ENCODE measurements at regions not wholly inside any gene's neighbourhood (a gene's known extent, or its start where the extent isn't known, plus 50 kb on each side); places are given as distances from the start of the nearest gene placed in this dataset.
"Not testable (repeated sequence)": the region's sequence is repeated elsewhere in the genome, so short reads cannot be mapped to it uniquely, and the experiment has no call there.

DNA sequence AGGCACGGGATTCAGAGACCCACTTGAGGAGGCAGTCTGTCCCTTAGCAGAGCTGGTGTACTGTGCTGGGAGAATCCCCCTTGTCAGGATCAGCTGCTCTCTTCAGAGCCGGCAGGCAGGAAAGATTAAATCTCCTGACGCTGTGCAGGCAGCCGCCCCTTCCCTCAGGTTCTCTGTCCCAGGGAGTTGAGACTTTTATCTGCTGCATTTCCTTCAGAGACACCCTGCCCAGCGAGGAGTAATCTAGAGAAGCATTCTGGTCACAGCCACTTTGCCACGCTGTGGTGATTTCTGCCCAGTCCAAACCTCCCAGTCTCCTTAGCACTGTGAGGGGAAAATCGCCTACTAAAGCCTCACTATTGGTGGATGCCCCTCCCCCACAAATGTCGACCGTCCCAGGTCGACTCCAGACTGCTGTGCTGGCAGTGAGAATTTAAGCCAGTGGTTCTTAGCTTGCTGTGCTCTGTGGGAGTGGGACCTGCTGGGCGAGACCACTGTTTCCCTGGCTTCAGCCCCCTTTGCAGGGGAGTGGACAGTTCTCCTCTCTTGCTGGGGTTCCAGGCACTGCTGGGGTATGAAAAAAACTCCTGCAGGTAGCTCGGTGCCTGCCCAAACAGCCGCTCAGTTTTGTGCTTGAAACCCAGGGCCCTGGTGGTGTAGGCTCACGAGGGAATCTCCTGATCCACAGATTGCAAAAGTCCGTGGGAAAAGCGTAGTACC is 265.4 kb downstream of the ZWINT start:
- TF ChIP-seq, protein P1, sequence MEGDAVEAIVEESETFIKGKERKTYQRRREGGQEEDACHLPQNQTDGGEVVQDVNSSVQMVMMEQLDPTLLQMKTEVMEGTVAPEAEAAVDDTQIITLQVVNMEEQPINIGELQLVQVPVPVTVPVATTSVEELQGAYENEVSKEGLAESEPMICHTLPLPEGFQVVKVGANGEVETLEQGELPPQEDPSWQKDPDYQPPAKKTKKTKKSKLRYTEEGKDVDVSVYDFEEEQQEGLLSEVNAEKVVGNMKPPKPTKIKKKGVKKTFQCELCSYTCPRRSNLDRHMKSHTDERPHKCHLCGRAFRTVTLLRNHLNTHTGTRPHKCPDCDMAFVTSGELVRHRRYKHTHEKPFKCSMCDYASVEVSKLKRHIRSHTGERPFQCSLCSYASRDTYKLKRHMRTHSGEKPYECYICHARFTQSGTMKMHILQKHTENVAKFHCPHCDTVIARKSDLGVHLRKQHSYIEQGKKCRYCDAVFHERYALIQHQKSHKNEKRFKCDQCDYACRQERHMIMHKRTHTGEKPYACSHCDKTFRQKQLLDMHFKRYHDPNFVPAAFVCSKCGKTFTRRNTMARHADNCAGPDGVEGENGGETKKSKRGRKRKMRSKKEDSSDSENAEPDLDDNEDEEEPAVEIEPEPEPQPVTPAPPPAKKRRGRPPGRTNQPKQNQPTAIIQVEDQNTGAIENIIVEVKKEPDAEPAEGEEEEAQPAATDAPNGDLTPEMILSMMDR (IDR thresholded peaks at IDR 0.05; ENCODE audit: low read depth, low read length, poor library complexity, severe bottlenecking): no peak
- TF ChIP-seq EZH2phosphoT487 (IDR thresholded peaks at IDR 0.05; ENCODE audit: borderline replicate concordance, low read length): no peak
- Histone ChIP-seq H3K4me1 (ENCODE audit: control insufficient read depth, low read length) (no peaks in the 10 kb centered on the region), H3K79me2 (ENCODE audit: control insufficient read depth, low read length) (no peaks in the 10 kb centered on the region), H3K36me3 (ENCODE audit: control insufficient read depth, low read length) (no peaks in the 10 kb centered on the region), H3K4me3 (ENCODE audit: low read length) (no peak overlapping the region), H3K27me3 (ENCODE audit: control insufficient read depth, low read length) (no peaks in the 10 kb centered on the region), H3K9me3 (ENCODE audit: control insufficient read depth, insufficient read depth, low read length) (peaks cover 3% of the 10 kb centered on the region; the same call in 1 of the 2 replicates), H3K9me2 (replicated peaks; ENCODE audit: control insufficient read depth, low read length) (no peaks in the 10 kb centered on the region), H3F3A (ENCODE audit: control insufficient read depth, insufficient read depth) (no peaks in the 10 kb centered on the region), H3K27ac (ENCODE audit: low read depth, low read length) (no peak overlapping the region), H3K4me2 (ENCODE audit: low read length) (no peak overlapping the region), H4K20me1 (ENCODE audit: control insufficient read depth, insufficient read depth, low read depth, low read length) (no peaks in the 10 kb centered on the region)

DNA sequence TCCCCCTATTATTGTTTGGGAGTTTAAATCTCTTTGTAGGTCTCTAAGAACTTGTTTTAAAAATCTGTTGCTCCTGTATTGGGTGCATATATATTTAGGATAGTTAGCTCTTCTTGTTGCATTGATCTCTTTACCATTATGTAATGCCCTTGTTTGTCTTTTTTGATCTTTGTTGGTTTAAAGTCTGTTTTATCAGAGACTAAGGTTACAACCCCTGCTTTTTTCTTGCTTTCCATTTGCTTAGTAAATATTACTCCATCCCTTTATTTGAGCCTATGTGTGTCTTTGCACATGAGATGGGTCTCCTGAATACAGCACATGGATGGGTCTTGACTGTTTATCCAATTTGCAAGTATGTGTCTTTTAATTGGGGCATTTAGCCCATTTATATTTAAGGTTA is 267.4 kb downstream of the ZWINT start:
- H3K4me2 ChIP-seq (ENCODE audit: low read length); H3K9me2 ChIP-seq (replicated peaks; ENCODE audit: control insufficient read depth, low read length); H3K4me3 ChIP-seq (ENCODE audit: low read length); H3F3A ChIP-seq (ENCODE audit: control insufficient read depth, insufficient read depth); H3K27me3 ChIP-seq (ENCODE audit: control insufficient read depth, low read length); H3K79me2 ChIP-seq (ENCODE audit: control insufficient read depth, low read length); H3K9me3 ChIP-seq (ENCODE audit: control insufficient read depth, insufficient read depth, low read length); H3K4me1 ChIP-seq (ENCODE audit: control insufficient read depth, low read length); H4K20me1 ChIP-seq (ENCODE audit: control insufficient read depth, insufficient read depth, low read depth, low read length); H3K27ac ChIP-seq (ENCODE audit: low read depth, low read length); H3K36me3 ChIP-seq (ENCODE audit: control insufficient read depth, low read length): not testable (repeated sequence)

DNA sequence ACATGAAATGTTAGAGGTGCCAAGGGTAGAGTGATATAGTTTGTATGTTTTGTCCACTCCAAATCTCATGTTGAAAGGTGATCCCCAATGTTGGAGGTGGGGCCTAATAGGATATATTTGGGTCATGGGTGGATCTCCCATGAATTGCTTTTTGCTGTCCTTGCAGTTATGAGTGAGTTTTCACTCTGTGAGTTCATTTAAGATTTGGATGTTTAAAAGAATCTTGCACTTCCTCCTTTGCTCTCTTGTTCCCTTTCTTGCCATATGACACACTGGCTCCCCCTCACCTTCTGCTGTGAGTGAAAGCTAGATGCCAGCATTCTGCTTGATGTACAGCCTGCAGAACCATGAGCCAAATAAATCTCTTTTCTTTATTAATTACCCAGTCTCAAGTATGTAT is 269.2 kb downstream of the ZWINT start:
- TF ChIP-seq, protein P1 (IDR thresholded peaks at IDR 0.05; ENCODE audit: low read depth, low read length, poor library complexity, severe bottlenecking): no peak
- no peak for TF ChIP-seq EZH2phosphoT487 (IDR thresholded peaks at IDR 0.05; ENCODE audit: borderline replicate concordance, low read length)
- Histone ChIP-seq H3K4me1 (ENCODE audit: control insufficient read depth, low read length) (no peaks in the 10 kb centered on the region), H4K20me1 (ENCODE audit: control insufficient read depth, insufficient read depth, low read depth, low read length) (no peaks in the 10 kb centered on the region), H3F3A (ENCODE audit: control insufficient read depth, insufficient read depth) (no peaks in the 10 kb centered on the region), H3K9me3 (ENCODE audit: control insufficient read depth, insufficient read depth, low read length) (peaks cover 3% of the 10 kb centered on the region; the same call in 1 of the 2 replicates), H3K79me2 (ENCODE audit: control insufficient read depth, low read length) (no peaks in the 10 kb centered on the region), H3K4me3 (ENCODE audit: low read length) (no peak overlapping the region), H3K36me3 (ENCODE audit: control insufficient read depth, low read length) (no peaks in the 10 kb centered on the region), H3K27ac (ENCODE audit: low read depth, low read length) (no peak overlapping the region), H3K27me3 (ENCODE audit: control insufficient read depth, low read length) (no peaks in the 10 kb centered on the region), H3K4me2 (ENCODE audit: low read length) (no peak overlapping the region), H3K9me2 (replicated peaks; ENCODE audit: control insufficient read depth, low read length) (no peaks in the 10 kb centered on the region)

DNA sequence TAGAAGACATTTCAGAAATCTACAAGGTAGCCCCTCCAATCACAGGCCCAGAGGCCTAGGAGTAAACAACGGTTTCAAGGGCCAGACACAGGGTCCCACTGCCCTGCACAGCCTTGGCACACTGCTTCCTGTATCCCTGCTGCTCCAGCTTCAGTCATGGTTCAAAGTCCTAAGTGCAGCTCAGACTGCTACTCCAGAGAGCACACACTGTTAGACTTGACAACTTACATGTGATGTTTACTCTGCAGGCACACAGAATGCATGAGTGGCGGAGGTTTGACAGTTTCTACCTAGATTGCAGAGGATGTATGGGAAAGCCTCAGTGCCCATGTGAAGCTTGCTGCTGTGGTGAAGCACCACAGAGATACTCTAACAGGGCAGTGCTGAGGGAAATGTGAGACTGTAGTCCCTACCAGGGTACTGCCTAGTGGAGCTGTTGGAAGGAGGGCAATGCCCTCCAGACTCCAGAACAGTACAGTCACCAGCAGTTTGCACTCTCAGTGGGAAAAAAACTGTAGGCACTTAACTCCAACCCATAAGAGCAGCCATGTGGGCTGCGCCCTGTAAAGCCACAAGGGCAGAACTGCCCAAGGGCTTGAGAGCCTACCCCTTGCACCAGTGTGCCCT is 270.0 kb downstream of the ZWINT start:
- TF ChIP-seq EZH2phosphoT487 (IDR thresholded peaks at IDR 0.05; ENCODE audit: borderline replicate concordance, low read length): no peak
- TF ChIP-seq, protein P1 (IDR thresholded peaks at IDR 0.05; ENCODE audit: low read depth, low read length, poor library complexity, severe bottlenecking): no peak
- Histone ChIP-seq H3K27me3 (ENCODE audit: control insufficient read depth, low read length) (no peaks in the 10 kb centered on the region), H3K9me3 (ENCODE audit: control insufficient read depth, insufficient read depth, low read length) (peaks cover 3% of the 10 kb centered on the region; the same call in 1 of the 2 replicates), H3K79me2 (ENCODE audit: control insufficient read depth, low read length) (no peaks in the 10 kb centered on the region), H3K36me3 (ENCODE audit: control insufficient read depth, low read length) (no peaks in the 10 kb centered on the region), H3K9me2 (replicated peaks; ENCODE audit: control insufficient read depth, low read length) (no peaks in the 10 kb centered on the region), H3K4me2 (ENCODE audit: low read length) (no peak overlapping the region), H3K4me1 (ENCODE audit: control insufficient read depth, low read length) (no peaks in the 10 kb centered on the region), H3K27ac (ENCODE audit: low read depth, low read length) (no peak overlapping the region), H3K4me3 (ENCODE audit: low read length) (no peak overlapping the region), H3F3A (ENCODE audit: control insufficient read depth, insufficient read depth) (no peaks in the 10 kb centered on the region), H4K20me1 (ENCODE audit: control insufficient read depth, insufficient read depth, low read depth, low read length) (no peaks in the 10 kb centered on the region)

All from DOHH2 (cell line).